ENCODE measurements at regions not wholly inside any gene's neighbourhood (a gene's known extent, or its start where the extent isn't known, plus 50 kb on each side); places are given as distances from the start of the nearest gene placed in this dataset.

- TF ChIP-seq, protein P1, sequence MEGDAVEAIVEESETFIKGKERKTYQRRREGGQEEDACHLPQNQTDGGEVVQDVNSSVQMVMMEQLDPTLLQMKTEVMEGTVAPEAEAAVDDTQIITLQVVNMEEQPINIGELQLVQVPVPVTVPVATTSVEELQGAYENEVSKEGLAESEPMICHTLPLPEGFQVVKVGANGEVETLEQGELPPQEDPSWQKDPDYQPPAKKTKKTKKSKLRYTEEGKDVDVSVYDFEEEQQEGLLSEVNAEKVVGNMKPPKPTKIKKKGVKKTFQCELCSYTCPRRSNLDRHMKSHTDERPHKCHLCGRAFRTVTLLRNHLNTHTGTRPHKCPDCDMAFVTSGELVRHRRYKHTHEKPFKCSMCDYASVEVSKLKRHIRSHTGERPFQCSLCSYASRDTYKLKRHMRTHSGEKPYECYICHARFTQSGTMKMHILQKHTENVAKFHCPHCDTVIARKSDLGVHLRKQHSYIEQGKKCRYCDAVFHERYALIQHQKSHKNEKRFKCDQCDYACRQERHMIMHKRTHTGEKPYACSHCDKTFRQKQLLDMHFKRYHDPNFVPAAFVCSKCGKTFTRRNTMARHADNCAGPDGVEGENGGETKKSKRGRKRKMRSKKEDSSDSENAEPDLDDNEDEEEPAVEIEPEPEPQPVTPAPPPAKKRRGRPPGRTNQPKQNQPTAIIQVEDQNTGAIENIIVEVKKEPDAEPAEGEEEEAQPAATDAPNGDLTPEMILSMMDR (conservative IDR thresholded peaks at IDR 0.05; ENCODE audit: low read depth, low read length): no peak
- no peak overlapping the region for H3K4me3 ChIP-seq (ENCODE audit: low read length)
- no peak for DNase-seq (ENCODE audit: low read depth)
Observed at GRCh38 chr7:109246330-109247077, 676.8 kb downstream of the DNAJB9 start.

GRCh38 chr7:109256762-109257560 lies 687.3 kb downstream of the DNAJB9 start:
- TF ChIP-seq, protein P1 (conservative IDR thresholded peaks at IDR 0.05; ENCODE audit: low read depth, low read length): no peak
- peak; percentile 22 for DNase-seq (ENCODE audit: low read depth)
- no peak overlapping the region for H3K4me3 ChIP-seq (ENCODE audit: low read length)

DNA sequence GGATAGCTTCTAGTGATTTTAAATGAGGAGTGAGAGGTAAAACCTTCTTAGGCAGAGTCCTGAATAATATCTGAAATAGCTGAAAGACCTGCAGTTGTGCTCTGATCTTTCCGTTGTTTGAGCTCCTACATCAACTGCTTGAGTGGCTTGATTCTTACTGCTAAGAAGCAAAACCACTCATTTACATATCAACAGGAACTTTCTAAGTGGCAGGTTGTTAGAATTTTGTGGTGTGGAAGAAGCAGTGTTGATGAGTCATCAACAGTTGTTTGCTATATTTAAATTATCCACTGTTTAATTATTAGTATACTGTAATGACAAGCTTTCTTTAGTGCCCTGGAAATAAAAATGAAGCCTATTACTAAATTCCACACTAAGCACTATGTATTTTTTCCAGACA lies 689.5 kb downstream of the DNAJB9 start:
- no peak overlapping the region for H3K4me3 ChIP-seq (ENCODE audit: low read length)
- no peak for DNase-seq (ENCODE audit: low read depth)
- TF ChIP-seq, protein P1 (conservative IDR thresholded peaks at IDR 0.05; ENCODE audit: low read depth, low read length): no peak

DNA sequence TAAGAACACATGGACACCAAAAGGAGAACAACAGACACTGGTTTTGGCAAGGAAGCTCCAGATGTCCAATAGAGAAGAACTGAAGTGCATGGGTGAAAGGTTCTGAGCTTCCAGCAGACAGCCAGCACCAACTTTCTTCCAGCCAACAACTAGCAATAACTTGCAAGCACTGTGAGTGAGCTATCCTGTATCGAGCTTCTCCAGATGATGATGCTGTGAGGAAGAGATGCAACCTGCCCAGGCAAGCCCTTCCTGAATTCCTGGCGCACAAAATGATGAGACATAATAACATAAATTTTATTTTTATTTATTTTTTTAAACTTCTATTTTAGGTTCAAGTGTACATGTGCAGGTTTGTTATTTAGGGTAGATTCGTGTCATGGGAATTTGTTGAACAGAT lies 692.1 kb downstream of the DNAJB9 start:
- TF ChIP-seq, protein P1 (conservative IDR thresholded peaks at IDR 0.05; ENCODE audit: low read depth, low read length): no peak
- no peak overlapping the region for H3K4me3 ChIP-seq (ENCODE audit: low read length)
- DNase-seq (ENCODE audit: low read depth): no peak

DNA sequence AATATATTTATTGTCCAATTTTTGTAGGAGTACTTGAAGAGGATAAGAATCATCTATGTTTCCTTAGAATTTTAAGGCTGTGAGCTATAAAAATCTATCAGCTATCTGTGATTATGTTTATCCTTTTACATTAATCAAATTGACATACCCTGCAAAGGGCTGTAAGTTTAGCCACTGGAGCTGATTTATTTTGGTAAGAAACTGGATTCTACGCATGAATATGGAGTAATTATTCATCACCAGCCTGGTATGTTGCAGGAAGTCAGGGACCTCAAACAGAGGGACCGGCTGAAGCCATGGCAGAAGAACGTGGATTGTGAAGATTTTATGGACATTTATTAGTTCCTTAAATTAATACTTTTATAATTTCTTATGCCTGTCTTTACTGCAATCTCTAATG lies 696.9 kb downstream of the DNAJB9 start:
- no peak overlapping the region for H3K4me3 ChIP-seq (ENCODE audit: low read length)
- DNase-seq (ENCODE audit: low read depth): no peak
- TF ChIP-seq, protein P1 (conservative IDR thresholded peaks at IDR 0.05; ENCODE audit: low read depth, low read length): no peak

- TF ChIP-seq, protein P1 (conservative IDR thresholded peaks at IDR 0.05; ENCODE audit: low read depth, low read length): no peak
- no peak for DNase-seq (ENCODE audit: low read depth)
- H3K4me3 ChIP-seq (ENCODE audit: low read length): no peak overlapping the region
Observed at GRCh38 chr7:109276348-109276747, 706.7 kb downstream of the DNAJB9 start.
